ENCODE measurements at regions not wholly inside any gene's neighbourhood (a gene's known extent, or its start where the extent isn't known, plus 50 kb on each side); places are given as distances from the start of the nearest gene placed in this dataset.

GRCh38 chr10:57031346-57031745 lies 670.3 kb upstream of the ZWINT start:
- TF ChIP-seq EZH2 (IDR thresholded peaks at IDR 0.05; ENCODE audit: insufficient read depth, poor library complexity, severe bottlenecking) (no peak), EZH2phosphoT487 (IDR thresholded peaks at IDR 0.05; ENCODE audit: insufficient read depth, low read depth) (no peak)
